Kidney epithelial cell (primary cell): ENCODE measurements at regions not wholly inside any gene's neighbourhood (a gene's known extent, or its start where the extent isn't known, plus 50 kb on each side); places are given as distances from the start of the nearest gene placed in this dataset.

Source experiments
- DNase-seq: peaks from one replicate; pipeline ENCODE4 v3.0.0-alpha.2; 2010; ENCODE audit warnings: low read depth
- H3K27me3 ChIP-seq: 2 replicates; pipeline ENCODE4 v1.6.0; 2011; ENCODE audit warnings: low read length; ENCODE audit not compliant: control insufficient read depth, insufficient read depth
- H3K36me3 ChIP-seq: 2 replicates; pipeline ENCODE4 v1.5.1; 2011; ENCODE audit warnings: low read length; ENCODE audit not compliant: control insufficient read depth, insufficient read depth
- H3K4me3 ChIP-seq: 2 replicates; pipeline ENCODE4 v1.5.1; 2011; ENCODE audit warnings: low read depth, mild to moderate bottlenecking, control low read depth, low read length
- TF ChIP-seq, protein P1 (sequence below): IDR thresholded peaks from 2 replicates; pipeline ENCODE4 v1.5.1; 2011; ENCODE audit warnings: mild to moderate bottlenecking, moderate library complexity, low read length, control low read depth, inconsistent platforms; ENCODE audit not compliant: insufficient read depth, poor library complexity, severe bottlenecking

DNA sequence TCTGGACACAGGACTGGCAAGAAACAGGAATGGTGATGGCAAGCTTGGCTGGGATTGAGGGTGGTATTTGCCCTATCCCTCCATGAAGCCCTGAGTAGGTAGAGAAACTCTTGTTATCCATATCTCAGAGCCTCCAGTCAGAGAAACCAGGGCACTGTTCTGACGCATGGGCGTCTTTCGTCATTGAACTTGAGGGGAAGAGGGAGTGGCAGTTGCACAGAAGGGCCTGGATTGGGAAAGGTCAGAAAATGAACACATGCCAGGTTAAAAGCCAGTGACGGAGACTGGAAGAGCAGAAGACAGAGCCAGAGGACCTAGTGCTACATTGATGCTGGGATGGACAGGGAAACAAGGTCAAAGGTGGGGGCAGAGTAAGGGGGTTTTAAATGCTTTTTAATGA lies 516.7 kb downstream of the PLPP3 start:
- H3K4me3 ChIP-seq: no peak overlapping the region
- no peak for DNase-seq
- TF ChIP-seq, protein P1, sequence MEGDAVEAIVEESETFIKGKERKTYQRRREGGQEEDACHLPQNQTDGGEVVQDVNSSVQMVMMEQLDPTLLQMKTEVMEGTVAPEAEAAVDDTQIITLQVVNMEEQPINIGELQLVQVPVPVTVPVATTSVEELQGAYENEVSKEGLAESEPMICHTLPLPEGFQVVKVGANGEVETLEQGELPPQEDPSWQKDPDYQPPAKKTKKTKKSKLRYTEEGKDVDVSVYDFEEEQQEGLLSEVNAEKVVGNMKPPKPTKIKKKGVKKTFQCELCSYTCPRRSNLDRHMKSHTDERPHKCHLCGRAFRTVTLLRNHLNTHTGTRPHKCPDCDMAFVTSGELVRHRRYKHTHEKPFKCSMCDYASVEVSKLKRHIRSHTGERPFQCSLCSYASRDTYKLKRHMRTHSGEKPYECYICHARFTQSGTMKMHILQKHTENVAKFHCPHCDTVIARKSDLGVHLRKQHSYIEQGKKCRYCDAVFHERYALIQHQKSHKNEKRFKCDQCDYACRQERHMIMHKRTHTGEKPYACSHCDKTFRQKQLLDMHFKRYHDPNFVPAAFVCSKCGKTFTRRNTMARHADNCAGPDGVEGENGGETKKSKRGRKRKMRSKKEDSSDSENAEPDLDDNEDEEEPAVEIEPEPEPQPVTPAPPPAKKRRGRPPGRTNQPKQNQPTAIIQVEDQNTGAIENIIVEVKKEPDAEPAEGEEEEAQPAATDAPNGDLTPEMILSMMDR: no peak

GRCh38 chr1:56061824-56062223 lies 517.5 kb downstream of the PLPP3 start:
- Histone ChIP-seq H3K4me3 (no peak overlapping the region), H3K36me3 (no peaks in the 10 kb centered on the region), H3K27me3 (no peaks in the 10 kb centered on the region)
- TF ChIP-seq, protein P1: no peak
- no peak for DNase-seq

More for the DNA sequence above, 516.7 kb downstream of the PLPP3 start:
- no peaks in the 10 kb centered on the region for H3K36me3 ChIP-seq
- H3K27me3 ChIP-seq: no peaks in the 10 kb centered on the region

- Histone ChIP-seq H3K36me3 (no peaks in the 10 kb centered on the region), H3K27me3 (no peaks in the 10 kb centered on the region), H3K4me3 (no peak overlapping the region)
- TF ChIP-seq, protein P1: no peak
- no peak for DNase-seq
Measured at GRCh38 chr1:56060906-56061305, 518.5 kb downstream of the PLPP3 start.

- no peak overlapping the region for H3K4me3 ChIP-seq
- no peak for DNase-seq
- H3K27me3 ChIP-seq: no peaks in the 10 kb centered on the region
- TF ChIP-seq, protein P1: no peak
- no peaks in the 10 kb centered on the region for H3K36me3 ChIP-seq
Measured at GRCh38 chr1:56057466-56058405, 521.6 kb downstream of the PLPP3 start.

GRCh38 chr1:56056438-56057287 lies 522.7 kb downstream of the PLPP3 start:
- no peak for DNase-seq
- Histone ChIP-seq H3K36me3 (no peaks in the 10 kb centered on the region), H3K4me3 (no peak overlapping the region), H3K27me3 (no peaks in the 10 kb centered on the region)
- TF ChIP-seq, protein P1: no peak
